ENCODE measurements at regions not wholly inside any gene's neighbourhood (a gene's known extent, or its start where the extent isn't known, plus 50 kb on each side); places are given as distances from the start of the nearest gene placed in this dataset.

- H3K36me3 ChIP-seq: no peaks in the 10 kb centered on the region
- H3K27ac ChIP-seq: no peak overlapping the region
- WGBS, 2 donors: 82 to 85% methylated on average over 6 of the region's 6 CpGs
- no peaks in the 10 kb centered on the region for H3K4me1 ChIP-seq
- no peak overlapping the region for H3K4me3 ChIP-seq
- no peaks in the 10 kb centered on the region for H3K9me3 ChIP-seq
- no peak for DNase-seq
- no peaks in the 10 kb centered on the region for H3K27me3 ChIP-seq
- no peak for TF ChIP-seq POLR2AphosphoS5 (IDR thresholded peaks at IDR 0.05)
- TF ChIP-seq POLR2A (IDR thresholded peaks at IDR 0.05): no peak
- TF ChIP-seq, protein P1, sequence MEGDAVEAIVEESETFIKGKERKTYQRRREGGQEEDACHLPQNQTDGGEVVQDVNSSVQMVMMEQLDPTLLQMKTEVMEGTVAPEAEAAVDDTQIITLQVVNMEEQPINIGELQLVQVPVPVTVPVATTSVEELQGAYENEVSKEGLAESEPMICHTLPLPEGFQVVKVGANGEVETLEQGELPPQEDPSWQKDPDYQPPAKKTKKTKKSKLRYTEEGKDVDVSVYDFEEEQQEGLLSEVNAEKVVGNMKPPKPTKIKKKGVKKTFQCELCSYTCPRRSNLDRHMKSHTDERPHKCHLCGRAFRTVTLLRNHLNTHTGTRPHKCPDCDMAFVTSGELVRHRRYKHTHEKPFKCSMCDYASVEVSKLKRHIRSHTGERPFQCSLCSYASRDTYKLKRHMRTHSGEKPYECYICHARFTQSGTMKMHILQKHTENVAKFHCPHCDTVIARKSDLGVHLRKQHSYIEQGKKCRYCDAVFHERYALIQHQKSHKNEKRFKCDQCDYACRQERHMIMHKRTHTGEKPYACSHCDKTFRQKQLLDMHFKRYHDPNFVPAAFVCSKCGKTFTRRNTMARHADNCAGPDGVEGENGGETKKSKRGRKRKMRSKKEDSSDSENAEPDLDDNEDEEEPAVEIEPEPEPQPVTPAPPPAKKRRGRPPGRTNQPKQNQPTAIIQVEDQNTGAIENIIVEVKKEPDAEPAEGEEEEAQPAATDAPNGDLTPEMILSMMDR (IDR thresholded peaks at IDR 0.05): no peak
- TF ChIP-seq EP300 (IDR thresholded peaks at IDR 0.05): no peak
- intact Hi-C loops (cut with DNase I): no loop called here
These were observed 357.2 kb downstream of the BMP4 start for GRCh38 chr14:53599221-53599945.

DNA sequence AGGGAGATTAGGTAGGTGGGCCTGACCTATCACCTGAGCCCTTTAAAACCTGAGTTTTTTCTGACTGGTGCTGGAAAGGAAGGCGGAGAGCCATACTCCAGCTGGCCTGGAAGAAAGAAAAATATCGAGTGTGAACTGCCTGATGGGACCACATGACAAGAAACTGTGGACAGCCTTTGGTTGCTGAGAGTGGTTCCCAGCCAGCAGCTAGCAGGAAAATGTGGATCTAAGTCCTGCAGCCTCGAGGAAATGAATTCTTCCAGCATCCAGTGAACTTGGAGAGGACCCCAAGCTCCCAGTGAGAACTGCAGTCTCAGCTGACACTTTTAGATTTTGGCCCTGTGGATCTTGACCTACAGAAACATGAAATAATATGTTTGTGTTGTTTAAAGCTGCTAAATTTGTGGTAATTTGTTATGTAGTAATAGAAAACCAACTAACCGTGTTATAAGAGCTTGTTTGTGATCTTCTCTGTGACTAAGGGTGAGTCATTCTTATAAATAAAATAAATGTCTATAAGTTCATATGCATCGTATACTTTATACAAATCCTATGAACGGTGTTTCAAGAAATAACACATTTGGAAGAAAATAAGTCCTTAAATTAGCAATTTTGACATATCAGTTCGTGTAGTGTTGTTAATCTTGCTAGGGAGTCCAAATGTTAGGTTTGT is 359.6 kb downstream of the BMP4 start:
- no peak for DNase-seq
- H3K4me1 ChIP-seq: no peaks in the 10 kb centered on the region
- intact Hi-C loops (cut with DNase I): no loop called here
- H3K27ac ChIP-seq: no peak overlapping the region
- WGBS, 2 donors: 76 to 79% methylated on average over 7 of the region's 7 CpGs
- H3K27me3 ChIP-seq: no peaks in the 10 kb centered on the region
- H3K4me3 ChIP-seq: no peak overlapping the region
- TF ChIP-seq, protein P1 (IDR thresholded peaks at IDR 0.05): no peak
- no peak for TF ChIP-seq POLR2A (IDR thresholded peaks at IDR 0.05)
- TF ChIP-seq EP300 (IDR thresholded peaks at IDR 0.05): no peak
- no peak for TF ChIP-seq POLR2AphosphoS5 (IDR thresholded peaks at IDR 0.05)
- no peaks in the 10 kb centered on the region for H3K9me3 ChIP-seq
- no peaks in the 10 kb centered on the region for H3K36me3 ChIP-seq

GRCh38 chr14:53591816-53592215 is 364.8 kb downstream of the BMP4 start:
- H3K4me1 ChIP-seq: no peaks in the 10 kb centered on the region
- H3K4me3 ChIP-seq: no peak overlapping the region
- H3K27me3 ChIP-seq: no peaks in the 10 kb centered on the region
- H3K36me3 ChIP-seq: no peaks in the 10 kb centered on the region
- intact Hi-C loops (cut with DNase I): no loop called here
- no peaks in the 10 kb centered on the region for H3K9me3 ChIP-seq
- TF ChIP-seq EP300 (IDR thresholded peaks at IDR 0.05): no peak
- TF ChIP-seq POLR2AphosphoS5 (IDR thresholded peaks at IDR 0.05): no peak
- TF ChIP-seq, protein P1 (IDR thresholded peaks at IDR 0.05): no peak
- no peak for TF ChIP-seq POLR2A (IDR thresholded peaks at IDR 0.05)
- 73 to 80% methylated on average over 3 of the region's 3 CpGs for WGBS, 2 donors
- no peak overlapping the region for H3K27ac ChIP-seq
- DNase-seq: no peak

DNA sequence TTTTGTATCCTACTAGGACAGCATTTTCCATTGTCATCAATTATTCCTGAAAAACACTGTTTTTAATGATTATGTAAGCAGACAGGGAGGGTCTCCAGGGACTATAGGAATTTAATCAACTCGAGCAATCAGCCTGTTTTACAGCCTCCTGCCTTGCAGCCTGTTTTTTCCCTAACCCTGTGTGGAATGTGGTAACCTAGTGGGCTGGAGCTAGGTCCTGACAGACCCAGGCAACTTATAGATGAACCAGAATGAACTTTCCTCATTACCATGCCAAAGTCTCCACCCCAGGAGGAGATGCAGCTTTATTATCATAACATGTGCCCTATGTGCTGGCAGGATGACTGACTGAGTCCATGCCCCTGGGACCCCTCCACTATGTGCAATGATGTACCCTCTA is 375.1 kb downstream of the BMP4 start:
- no peak overlapping the region for H3K4me3 ChIP-seq
- H3K4me1 ChIP-seq: no peaks in the 10 kb centered on the region
- H3K9me3 ChIP-seq: no peaks in the 10 kb centered on the region
- DNase-seq: no peak
- TF ChIP-seq POLR2A (IDR thresholded peaks at IDR 0.05): no peak
- TF ChIP-seq, protein P1 (IDR thresholded peaks at IDR 0.05): no peak
- no peak for TF ChIP-seq EP300 (IDR thresholded peaks at IDR 0.05)
- TF ChIP-seq POLR2AphosphoS5 (IDR thresholded peaks at IDR 0.05): no peak
- 46 to 78% methylated on average over 1 of the region's 1 CpG for WGBS, 2 donors
- no peaks in the 10 kb centered on the region for H3K36me3 ChIP-seq
- intact Hi-C loops (cut with DNase I): no loop called here
- H3K27me3 ChIP-seq: no peaks in the 10 kb centered on the region
- no peak overlapping the region for H3K27ac ChIP-seq
